H9 (cell line): ENCODE measurements at regions not wholly inside any gene's neighbourhood (a gene's known extent, or its start where the extent isn't known, plus 50 kb on each side); places are given as distances from the start of the nearest gene placed in this dataset.

Experiments
- DNase-seq: peaks from one replicate; pipeline ENCODE4 v3.0.0-alpha.2; 2017
- H2AFZ ChIP-seq: one replicate; pipeline ENCODE4 v1.6.1; 2013; ENCODE audit warnings: mild to moderate bottlenecking, low read length, control low read depth, moderate library complexity
- H2AK5ac ChIP-seq: 2 replicates; pipeline ENCODE4 v1.6.1; 2013; ENCODE audit warnings: low read length, control low read depth, mixed read lengths; ENCODE audit not compliant: insufficient read length
- H2BK120ac ChIP-seq: one replicate; pipeline ENCODE4 v1.6.1; 2013; ENCODE audit warnings: low read depth, mild to moderate bottlenecking, low read length, control low read depth, inconsistent platforms; ENCODE audit not compliant: poor library complexity, severe bottlenecking
- H2BK12ac ChIP-seq: 2 replicates; pipeline ENCODE4 v1.6.1; 2013; ENCODE audit warnings: low read length, control low read depth, mixed read lengths, low read depth; ENCODE audit not compliant: insufficient read length
- H2BK15ac ChIP-seq: 2 replicates; pipeline ENCODE4 v1.6.1; 2013; ENCODE audit warnings: low read depth, low read length, control low read depth
- H2BK20ac ChIP-seq: one replicate; pipeline ENCODE4 v1.6.1; 2013; ENCODE audit warnings: low read depth, mild to moderate bottlenecking, low read length, control low read depth, inconsistent platforms; ENCODE audit not compliant: poor library complexity, severe bottlenecking
- H2BK5ac ChIP-seq: 2 replicates; pipeline ENCODE4 v1.6.1; 2013; ENCODE audit warnings: low read length, control low read depth, mixed read lengths; ENCODE audit not compliant: insufficient read length
- H3K14ac ChIP-seq: 2 replicates; pipeline ENCODE4 v1.6.1; 2013; ENCODE audit warnings: low read length, control low read depth; ENCODE audit not compliant: insufficient read depth
- H3K18ac ChIP-seq: 2 replicates; pipeline ENCODE4 v1.6.1; 2013; ENCODE audit warnings: low read depth, mild to moderate bottlenecking, mixed read lengths, low read length, control low read depth; ENCODE audit not compliant: insufficient read length
- H3K23ac ChIP-seq: 2 replicates; pipeline ENCODE4 v1.6.1; 2013; ENCODE audit warnings: low read length, control low read depth, mixed read lengths, low read depth; ENCODE audit not compliant: insufficient read length
- H3K23me2 ChIP-seq: 2 replicates; pipeline ENCODE4 v1.6.1; 2013; ENCODE audit warnings: low read depth, mild to moderate bottlenecking, mixed read lengths, low read length, control low read depth; ENCODE audit not compliant: insufficient read length, poor library complexity, severe bottlenecking
- H3K27ac ChIP-seq: 2 replicates; pipeline ENCODE4 v1.5.1; 2013; ENCODE audit warnings: low read length, control low read depth, mixed read lengths, low read depth; ENCODE audit not compliant: insufficient read length
- H3K27me3 ChIP-seq: 2 replicates; pipeline ENCODE4 v1.6.1; 2013; ENCODE audit warnings: low read length, control low read depth, inconsistent platforms; ENCODE audit not compliant: insufficient read depth
- H3K4ac ChIP-seq: 2 replicates; pipeline ENCODE4 v1.6.1; 2013; ENCODE audit warnings: low read depth, mild to moderate bottlenecking, control low read depth, inconsistent platforms, low read length, moderate library complexity
- H3K4me1 ChIP-seq: 2 replicates; pipeline ENCODE4 v1.6.1; 2013; ENCODE audit warnings: low read length, control low read depth, inconsistent platforms; ENCODE audit not compliant: insufficient read depth
- H3K4me2 ChIP-seq: 2 replicates; pipeline ENCODE4 v1.6.1; 2013; ENCODE audit warnings: low read length, control low read depth, mixed read lengths; ENCODE audit not compliant: insufficient read length, insufficient read depth
- H3K56ac ChIP-seq: 2 replicates; pipeline ENCODE4 v1.6.1; 2013; ENCODE audit warnings: low read depth, mild to moderate bottlenecking, mixed read lengths, low read length, control low read depth; ENCODE audit not compliant: insufficient read length
- H3K79me1 ChIP-seq: 2 replicates; pipeline ENCODE4 v1.6.1; 2013; ENCODE audit warnings: low read depth, mild to moderate bottlenecking, moderate library complexity, low read length, control low read depth, inconsistent platforms; ENCODE audit not compliant: insufficient read depth, poor library complexity, severe bottlenecking
- H3K79me2 ChIP-seq: 2 replicates; pipeline ENCODE4 v1.6.1; 2013; ENCODE audit warnings: low read length, control low read depth, inconsistent platforms; ENCODE audit not compliant: insufficient read depth
- H3K9ac ChIP-seq: 2 replicates; pipeline ENCODE4 v1.6.1; 2013; ENCODE audit warnings: low read length, control low read depth, mixed read lengths; ENCODE audit not compliant: insufficient read length; ENCODE audit errors: extremely low read depth
- H3K9me3 ChIP-seq: one replicate; pipeline ENCODE4 v1.6.1; 2013; ENCODE audit warnings: low read depth, low read length, inconsistent platforms; ENCODE audit not compliant: control insufficient read depth
- H3T11ph ChIP-seq: one replicate; pipeline ENCODE4 v1.6.1; 2013; ENCODE audit warnings: mild to moderate bottlenecking, low read length, control low read depth, inconsistent platforms
- H4K20me1 ChIP-seq: one replicate; pipeline ENCODE4 v1.6.1; 2013; ENCODE audit not compliant: control insufficient read depth, insufficient read length, insufficient read depth
- H4K5ac ChIP-seq: 2 replicates; pipeline ENCODE4 v1.6.1; 2013; ENCODE audit warnings: low read depth, mild to moderate bottlenecking, mixed read lengths, low read length, control low read depth; ENCODE audit not compliant: insufficient read length
- H4K8ac ChIP-seq: replicated peaks from 2 replicates; pipeline ENCODE4 v1.6.1; 2013; ENCODE audit warnings: low read length, control low read depth, mixed read lengths, low read depth; ENCODE audit not compliant: insufficient read length
- H4K91ac ChIP-seq: 2 replicates; pipeline ENCODE4 v1.6.1; 2013; ENCODE audit warnings: low read depth, mild to moderate bottlenecking, moderate library complexity, mixed read lengths, low read length, control low read depth; ENCODE audit not compliant: insufficient read length
- H3K27ac Mint-ChIP-seq, 3 experiments: 2 replicates in 2 of 3; 3 replicates in 1 of 3; pipeline ENCODE4 v1.8.0; 2020 to 2021; ENCODE audit warnings: mixed read lengths in 3 of 3, mild to moderate bottlenecking in 1 of 3, moderate library complexity in 1 of 3
- H3K27me3 Mint-ChIP-seq: 2 replicates; pipeline ENCODE4 v1.8.0; 2021; ENCODE audit warnings: low read depth, mild to moderate bottlenecking, moderate library complexity, mixed read lengths
- H3K36me3 Mint-ChIP-seq, 3 experiments: 2 replicates in 2 of 3; 3 replicates in 1 of 3; pipeline ENCODE4 v1.8.0; 2020 to 2021; ENCODE audit warnings: low read depth in 3 of 3, mixed read lengths in 3 of 3; ENCODE audit not compliant: insufficient read depth in 1 of 3
- H3K4me1 Mint-ChIP-seq, 2 experiments: 2 replicates each; pipeline ENCODE4 v1.8.0; 2020; ENCODE audit warnings: mixed read lengths in 2 of 2
- H3K4me3 Mint-ChIP-seq, 2 experiments: 2 replicates in 1 of 2; 3 replicates in 1 of 2; pipeline ENCODE4 v1.8.0; 2020 to 2021; ENCODE audit warnings: mild to moderate bottlenecking in 2 of 2, mixed read lengths in 2 of 2, moderate library complexity in 1 of 2
- H3K9me3 Mint-ChIP-seq, 2 experiments: 2 replicates in 1 of 2; 3 replicates in 1 of 2; pipeline ENCODE4 v1.8.0; 2020; ENCODE audit warnings: mild to moderate bottlenecking in 2 of 2, mixed read lengths in 2 of 2, moderate library complexity in 1 of 2
- CTCF ChIP-seq: fragments of 200-600 bp; sonication (generic); conservative IDR thresholded peaks from 3 replicates; pipeline ENCODE4 v1.8.0; 2021; ENCODE audit warnings: antibody characterized with exemption, mild to moderate bottlenecking
- WGBS: extraction: QIAGEN DNeasy Blood & Tissue Kit; methylation state at CpG from one replicate; pipeline ENCODE4 v1.1.7; 2013; ENCODE audit warnings: missing lambda C conversion rate, low lambda C conversion rate, mixed read lengths; ENCODE audit not compliant: insufficient read length; ENCODE audit errors: extremely low coverage; 5-methylcytosine and 5-hydroxymethylcytosine counted together

- Histone ChIP-seq H2BK15ac (no peak overlapping the region), H3K14ac (no peak overlapping the region), H3K23me2 (no peaks in the 10 kb centered on the region), H4K20me1 (no peaks in the 10 kb centered on the region), H3K18ac (no peak overlapping the region), H2BK20ac (no peak overlapping the region), H2AK5ac (no peak overlapping the region), H3K79me2 (no peaks in the 10 kb centered on the region), H3K9me3 (no peaks in the 10 kb centered on the region), H4K91ac (no peak overlapping the region), H2AFZ (no peak overlapping the region), H3K4me1 (peaks cover 3% of the 10 kb centered on the region; the same call in 1 of the 2 replicates), H4K5ac (no peak overlapping the region), H2BK12ac (no peak overlapping the region), H3K4me2 (no peak overlapping the region), H3T11ph (no peak overlapping the region), H3K79me1 (no peaks in the 10 kb centered on the region), H3K56ac (no peak overlapping the region), H3K9ac (no peak overlapping the region), H3K27me3 (no peaks in the 10 kb centered on the region), H3K23ac (no peak overlapping the region), H2BK5ac (no peak overlapping the region), H4K8ac (no peak overlapping the region), H2BK120ac (no peak overlapping the region), H3K27ac (no peak overlapping the region), H3K4ac (no peak overlapping the region)
- no peaks in the 10 kb centered on the region; a peak in 3 of 7 replicates for H3K36me3 Mint-ChIP-seq
- no peak for TF ChIP-seq CTCF
- no peak for DNase-seq
- no CpG with 5 or more reads among the region's 1 CpG for WGBS
- no peak overlapping the region for H3K27ac Mint-ChIP-seq
- no peak overlapping the region for H3K4me3 Mint-ChIP-seq
- H3K4me1 Mint-ChIP-seq = peaks cover 18 to 21% of the 10 kb centered on the region in 2 experiments
- H3K27me3 Mint-ChIP-seq = no peaks in the 10 kb centered on the region; the same call in 1 of the 2 replicates
- H3K9me3 Mint-ChIP-seq = peaks cover 0 to 2% of the 10 kb centered on the region in 2 experiments; a peak in 4 of 5 replicates
Observed at GRCh38 chr9:109682227-109682626, 97.8 kb upstream of the PALM2AKAP2 start.
